ENCODE measurements at regions not wholly inside any gene's neighbourhood (a gene's known extent, or its start where the extent isn't known, plus 50 kb on each side); places are given as distances from the start of the nearest gene placed in this dataset.

DNA sequence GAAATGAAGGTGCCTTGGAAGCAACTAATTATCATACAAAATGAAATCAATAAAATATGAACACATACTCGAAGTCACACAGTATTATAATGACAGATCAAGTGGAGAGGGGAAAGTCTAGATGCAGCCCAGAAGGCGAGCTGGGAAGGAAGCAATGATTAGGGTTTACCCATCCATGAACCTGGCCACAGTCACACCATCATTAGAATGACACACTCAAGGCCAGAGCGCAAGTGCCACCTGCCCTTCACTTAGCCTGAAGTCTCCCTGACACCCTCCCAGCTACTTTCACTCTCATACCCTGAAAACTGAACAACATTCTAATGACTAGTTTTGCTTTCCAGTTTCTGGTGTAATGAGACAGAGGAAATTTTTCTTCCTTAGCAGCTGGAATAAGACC is 302.8 kb upstream of the JARID2 start:
- no peak for TF ChIP-seq CTCF (IDR thresholded peaks at IDR 0.05; ENCODE audit: insufficient read depth, low read depth, low read length)
- no peak for TF ChIP-seq EZH2 (IDR thresholded peaks at IDR 0.05; ENCODE audit: insufficient read depth, low read length)
